Upper lobe of right lung (tissue), 1 donor: ENCODE measurements at regions not wholly inside any gene's neighbourhood (a gene's known extent, or its start where the extent isn't known, plus 50 kb on each side); places are given as distances from the start of the nearest gene placed in this dataset.
"Not testable (repeated sequence)": the region's sequence is repeated elsewhere in the genome, so short reads cannot be mapped to it uniquely, and the experiment has no call there.

Experiments used
- ATAC-seq: fragments of 200-7000 bp; cut with Tn5 transposase; one replicate; pipeline ENCODE4 v1.9.1; 2020; ENCODE audit warnings: mild to moderate bottlenecking, moderate library complexity
- DNase-seq: peaks from one replicate; pipeline ENCODE4 v3.0.0-alpha.2; 2020
- H3K27ac ChIP-seq: fragments of 200-600 bp; one replicate; pipeline ENCODE4 v1.8.0; 2022
- H3K27me3 ChIP-seq: fragments of 200-600 bp; one replicate; pipeline ENCODE4 v1.8.0; 2022; ENCODE audit warnings: mild to moderate bottlenecking
- H3K36me3 ChIP-seq: fragments of 200-600 bp; one replicate; pipeline ENCODE4 v1.8.0; 2022
- H3K4me1 ChIP-seq: fragments of 200-600 bp; one replicate; pipeline ENCODE4 v1.8.0; 2022
- H3K4me3 ChIP-seq: fragments of 200-600 bp; one replicate; pipeline ENCODE4 v1.8.0; 2022; ENCODE audit warnings: mild to moderate bottlenecking
- H3K9me3 ChIP-seq: fragments of 200-600 bp; one replicate; pipeline ENCODE4 v1.8.0; 2022
- intact Hi-C: fragments of 100-400 bp; cut with DNase I; formaldehyde crosslinking; loops from one replicate; pipeline ENCODE4 v1.11.0; 2022
- TF ChIP-seq, protein P1 (sequence below): fragments of 200-600 bp; IDR thresholded peaks from one replicate; pipeline ENCODE4 v1.8.0; 2022; ENCODE audit warnings: antibody characterized with exemption
- donor health status: DM: no; HTN: yes; CAD: no; lungs with severe emphysema.

DNA sequence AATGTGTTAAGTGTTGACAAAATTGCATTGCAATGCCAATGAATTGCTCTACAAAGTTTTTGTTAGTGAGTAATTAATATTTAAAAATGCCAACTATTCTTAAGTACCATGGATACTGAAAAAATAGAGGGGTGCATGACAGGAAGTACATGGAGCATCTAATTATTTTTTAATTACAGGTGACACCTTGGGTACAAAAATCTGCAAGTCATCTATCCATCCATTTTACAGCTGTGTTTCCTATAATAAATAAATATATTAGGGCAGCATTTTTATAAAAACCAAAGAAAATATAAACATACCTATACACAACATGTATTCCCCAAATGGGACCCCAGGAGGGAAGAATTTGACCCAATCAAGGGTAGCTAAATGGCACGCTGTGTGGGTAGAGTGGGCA lies 304.6 kb downstream of the XPNPEP1 start:
- intact Hi-C loops = no loop called here
- DNase-seq = no peak

DNA sequence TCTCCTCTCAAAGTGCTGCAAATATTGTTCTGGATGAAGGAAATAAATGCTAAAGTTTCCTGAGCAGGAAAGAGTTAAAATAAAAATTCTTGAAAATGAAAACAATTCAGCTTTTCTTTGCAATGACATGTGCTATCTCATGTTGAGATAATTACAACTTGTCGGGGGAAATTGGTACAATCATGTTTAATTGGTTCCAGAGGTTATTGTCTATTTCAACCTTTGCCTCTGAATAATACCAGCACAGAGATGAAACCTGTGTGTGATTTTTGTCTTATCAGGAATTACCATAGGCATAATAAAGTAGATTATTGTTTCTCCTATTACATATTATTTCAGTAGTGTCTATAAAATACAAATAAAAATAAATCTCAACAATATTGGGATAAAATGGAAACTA lies 305.0 kb downstream of the XPNPEP1 start:
- H3K27me3 ChIP-seq = no peaks in the 10 kb centered on the region
- H3K9me3 ChIP-seq = no peaks in the 10 kb centered on the region
- DNase-seq (no peak), ATAC-seq (no peak)
- no peaks in the 10 kb centered on the region for H3K4me1 ChIP-seq
- H3K27ac ChIP-seq = no peak overlapping the region
- no peaks in the 10 kb centered on the region for H3K36me3 ChIP-seq
- TF ChIP-seq, protein P1, sequence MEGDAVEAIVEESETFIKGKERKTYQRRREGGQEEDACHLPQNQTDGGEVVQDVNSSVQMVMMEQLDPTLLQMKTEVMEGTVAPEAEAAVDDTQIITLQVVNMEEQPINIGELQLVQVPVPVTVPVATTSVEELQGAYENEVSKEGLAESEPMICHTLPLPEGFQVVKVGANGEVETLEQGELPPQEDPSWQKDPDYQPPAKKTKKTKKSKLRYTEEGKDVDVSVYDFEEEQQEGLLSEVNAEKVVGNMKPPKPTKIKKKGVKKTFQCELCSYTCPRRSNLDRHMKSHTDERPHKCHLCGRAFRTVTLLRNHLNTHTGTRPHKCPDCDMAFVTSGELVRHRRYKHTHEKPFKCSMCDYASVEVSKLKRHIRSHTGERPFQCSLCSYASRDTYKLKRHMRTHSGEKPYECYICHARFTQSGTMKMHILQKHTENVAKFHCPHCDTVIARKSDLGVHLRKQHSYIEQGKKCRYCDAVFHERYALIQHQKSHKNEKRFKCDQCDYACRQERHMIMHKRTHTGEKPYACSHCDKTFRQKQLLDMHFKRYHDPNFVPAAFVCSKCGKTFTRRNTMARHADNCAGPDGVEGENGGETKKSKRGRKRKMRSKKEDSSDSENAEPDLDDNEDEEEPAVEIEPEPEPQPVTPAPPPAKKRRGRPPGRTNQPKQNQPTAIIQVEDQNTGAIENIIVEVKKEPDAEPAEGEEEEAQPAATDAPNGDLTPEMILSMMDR = no peak
- intact Hi-C loops = no loop called here
- H3K4me3 ChIP-seq = no peak overlapping the region

More for the DNA sequence above, 304.6 kb downstream of the XPNPEP1 start:
- Histone ChIP-seq H3K27ac (no peak overlapping the region), H3K4me1 (no peaks in the 10 kb centered on the region), H3K36me3 (no peaks in the 10 kb centered on the region), H3K9me3 (no peaks in the 10 kb centered on the region), H3K4me3 (no peak overlapping the region), H3K27me3 (no peaks in the 10 kb centered on the region)
- no peak for ATAC-seq
- TF ChIP-seq, protein P1 = no peak

DNA sequence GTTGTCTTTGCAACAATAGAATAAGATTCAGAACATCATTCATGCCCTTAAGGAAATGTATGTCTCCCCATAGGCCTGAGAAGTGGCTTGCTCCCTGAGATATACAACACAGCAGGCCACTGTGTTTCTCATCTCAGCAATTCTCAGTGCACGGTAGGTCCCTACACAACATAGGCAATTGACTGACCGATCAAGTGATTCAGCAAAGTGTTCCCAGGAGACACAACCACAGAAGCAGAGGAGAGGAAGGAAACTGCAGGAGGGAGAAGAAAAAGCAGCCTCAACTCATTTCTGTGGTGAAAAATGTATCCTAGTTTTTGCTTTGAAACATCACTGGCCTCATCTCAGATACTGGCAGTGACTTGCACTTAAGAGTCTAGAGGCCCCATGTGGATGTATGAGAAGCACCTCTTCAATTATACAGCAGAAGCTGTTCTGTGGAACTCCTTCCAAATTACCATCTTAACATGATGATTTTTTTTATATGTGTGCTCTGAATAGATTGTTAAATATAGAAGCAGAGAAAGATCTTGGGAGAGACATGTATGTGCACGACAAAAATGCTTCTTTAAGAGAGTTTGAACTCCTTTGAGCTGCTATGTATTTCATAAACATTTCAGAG lies 306.8 kb downstream of the XPNPEP1 start:
- Histone ChIP-seq H3K4me3 (no peak overlapping the region), H3K27ac (no peak overlapping the region), H3K9me3 (no peaks in the 10 kb centered on the region), H3K36me3 (no peaks in the 10 kb centered on the region), H3K4me1 (no peaks in the 10 kb centered on the region), H3K27me3 (no peaks in the 10 kb centered on the region)
- DNase-seq = no peak
- no peak for ATAC-seq
- TF ChIP-seq, protein P1 = no peak
- intact Hi-C loops = no loop called here

DNA sequence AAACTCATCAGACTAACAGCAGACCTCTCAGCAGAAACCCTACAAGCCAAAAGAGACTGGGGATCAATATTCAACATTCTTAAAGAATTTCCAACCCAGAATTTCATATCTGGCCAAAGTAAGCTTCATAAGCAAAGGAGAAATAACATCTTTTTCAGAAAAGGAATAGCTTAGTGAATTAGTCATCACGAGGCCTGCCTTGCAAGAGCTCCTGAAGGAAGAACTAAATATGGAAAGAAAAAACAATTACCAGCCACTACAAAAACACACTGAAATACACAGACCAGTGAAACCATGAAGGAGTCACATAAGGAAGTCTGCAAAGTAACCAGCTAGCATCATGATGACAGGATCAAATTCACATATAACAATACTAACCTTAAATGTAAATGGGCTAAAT lies 328.0 kb downstream of the XPNPEP1 start:
- intact Hi-C loops, H3K27ac ChIP-seq, H3K36me3 ChIP-seq, H3K4me1 ChIP-seq, H3K9me3 ChIP-seq, DNase-seq, H3K4me3 ChIP-seq, H3K27me3 ChIP-seq, ATAC-seq: not testable (repeated sequence)

DNA sequence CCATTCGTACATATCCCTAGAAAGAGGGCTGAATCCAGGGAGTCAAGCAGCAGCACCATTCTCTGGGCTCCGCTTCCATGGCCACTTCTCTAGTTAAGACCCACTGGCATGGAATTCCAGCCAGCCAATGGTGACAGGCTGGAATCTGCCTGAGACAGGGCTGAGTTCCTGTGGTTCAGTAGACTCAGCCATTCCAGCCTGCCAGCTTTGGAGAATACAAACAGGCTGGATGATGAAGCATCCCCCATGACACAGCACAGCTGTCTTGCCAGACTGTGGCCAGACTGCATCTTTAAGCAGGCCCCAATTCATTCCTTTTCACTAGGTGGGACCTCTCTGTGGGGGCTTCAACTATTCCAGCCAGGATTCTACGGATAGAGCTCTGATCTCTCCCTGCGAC lies 329.6 kb downstream of the XPNPEP1 start:
- no peaks in the 10 kb centered on the region for H3K4me1 ChIP-seq
- ATAC-seq (no peak), DNase-seq (no peak)
- H3K27ac ChIP-seq = no peak overlapping the region
- H3K36me3 ChIP-seq = no peaks in the 10 kb centered on the region
- H3K4me3 ChIP-seq = no peak overlapping the region
- intact Hi-C loops = no loop called here
- no peaks in the 10 kb centered on the region for H3K27me3 ChIP-seq
- H3K9me3 ChIP-seq = no peaks in the 10 kb centered on the region
- TF ChIP-seq, protein P1 = no peak

DNA sequence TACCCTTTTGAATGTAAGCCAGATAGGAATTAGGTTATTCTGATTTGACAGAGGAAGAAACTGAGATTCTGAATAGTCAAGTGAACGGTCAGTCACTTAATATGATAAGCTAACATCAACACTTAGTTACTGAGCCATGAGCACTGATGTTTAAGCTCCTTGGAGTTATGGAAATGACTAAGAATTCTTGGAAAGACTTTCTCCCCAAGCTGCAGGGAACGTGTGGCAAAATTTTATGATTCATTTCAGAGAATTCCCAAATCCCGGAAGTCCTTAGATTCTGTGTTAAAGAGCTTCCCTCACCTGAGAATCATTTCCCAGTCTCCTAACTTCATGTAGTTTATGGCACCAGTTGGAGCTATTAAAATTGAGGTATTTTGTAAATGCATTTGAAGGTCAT lies 330.9 kb downstream of the XPNPEP1 start:
- DNase-seq = no peak
- TF ChIP-seq, protein P1 = no peak
- no peak for ATAC-seq
- Histone ChIP-seq H3K4me3 (no peak overlapping the region), H3K9me3 (no peaks in the 10 kb centered on the region), H3K27me3 (no peaks in the 10 kb centered on the region), H3K36me3 (no peaks in the 10 kb centered on the region), H3K4me1 (no peaks in the 10 kb centered on the region), H3K27ac (no peak overlapping the region)
- intact Hi-C loops = no loop called here
